Putamen (tissue), 1 donor: ENCODE measurements at regions not wholly inside any gene's neighbourhood (a gene's known extent, or its start where the extent isn't known, plus 50 kb on each side); places are given as distances from the start of the nearest gene placed in this dataset.

Experiments
- DNase-seq: peaks from one replicate; pipeline ENCODE4 v3.0.0-alpha.2; 2016; ENCODE audit warnings: low spot score

- no peak for DNase-seq
These were observed 1062.9 kb upstream of the CADM2 start for GRCh38 chr3:83895892-83896291.

- DNase-seq = no peak
These were observed 1055.8 kb upstream of the CADM2 start for GRCh38 chr3:83902787-83903533.

GRCh38 chr3:83913381-83913780, 1045.4 kb upstream of the CADM2 start:
- DNase-seq = no peak

GRCh38 chr3:83926291-83926690, 1032.5 kb upstream of the CADM2 start:
- no peak for DNase-seq

GRCh38 chr3:83928391-83928790, 1030.4 kb upstream of the CADM2 start:
- DNase-seq = no peak

- no peak for DNase-seq
These were observed 1029.9 kb upstream of the CADM2 start for GRCh38 chr3:83928903-83929302.

- DNase-seq = no peak
These were observed 1024.4 kb upstream of the CADM2 start for GRCh38 chr3:83934192-83935021.

GRCh38 chr3:83938491-83938890, 1020.3 kb upstream of the CADM2 start:
- no peak for DNase-seq

GRCh38 chr3:83941990-83942745, 1016.6 kb upstream of the CADM2 start:
- no peak for DNase-seq

GRCh38 chr3:83946049-83946448, 1012.7 kb upstream of the CADM2 start:
- DNase-seq = no peak

- DNase-seq = no peak
These were observed 1012.2 kb upstream of the CADM2 start for GRCh38 chr3:83946554-83946953.

- no peak for DNase-seq
These were observed 1010.0 kb upstream of the CADM2 start for GRCh38 chr3:83948771-83949170.

GRCh38 chr3:83953417-83954089, 1005.2 kb upstream of the CADM2 start:
- DNase-seq = no peak

- DNase-seq = no peak
These were observed 1002.4 kb upstream of the CADM2 start for GRCh38 chr3:83956431-83956830.

- no peak for DNase-seq
These were observed 990.4 kb upstream of the CADM2 start for GRCh38 chr3:83968356-83968755.

- no peak for DNase-seq
These were observed 987.1 kb upstream of the CADM2 start for GRCh38 chr3:83971666-83972065.

GRCh38 chr3:84008623-84009022, 950.2 kb upstream of the CADM2 start:
- no peak for DNase-seq

GRCh38 chr3:84023842-84024241, 934.9 kb upstream of the CADM2 start:
- no peak for DNase-seq

- no peak for DNase-seq
These were observed 919.7 kb upstream of the CADM2 start for GRCh38 chr3:84039099-84039498.

- DNase-seq = no peak
These were observed 916.2 kb upstream of the CADM2 start for GRCh38 chr3:84042399-84043106.

GRCh38 chr3:84066915-84067314, 891.9 kb upstream of the CADM2 start:
- DNase-seq = no peak
